Left renal cortex interstitium (tissue), 4 donors: ENCODE measurements at regions not wholly inside any gene's neighbourhood (a gene's known extent, or its start where the extent isn't known, plus 50 kb on each side); places are given as distances from the start of the nearest gene placed in this dataset.
A peak's percentile ranks its signal among the peaks of the same experiment; 100 is the strongest.
"Not testable (repeated sequence)": the region's sequence is repeated elsewhere in the genome, so short reads cannot be mapped to it uniquely, and the experiment has no call there.

ENCODE experiments used
- DNase-seq, 4 donors: peaks; one replicate each; pipeline ENCODE4 v3.0.0-alpha.2; 2013; ENCODE audit warnings: low read depth in 4 of 4, low spot score in 2 of 4, missing footprints in 1 of 4

DNA sequence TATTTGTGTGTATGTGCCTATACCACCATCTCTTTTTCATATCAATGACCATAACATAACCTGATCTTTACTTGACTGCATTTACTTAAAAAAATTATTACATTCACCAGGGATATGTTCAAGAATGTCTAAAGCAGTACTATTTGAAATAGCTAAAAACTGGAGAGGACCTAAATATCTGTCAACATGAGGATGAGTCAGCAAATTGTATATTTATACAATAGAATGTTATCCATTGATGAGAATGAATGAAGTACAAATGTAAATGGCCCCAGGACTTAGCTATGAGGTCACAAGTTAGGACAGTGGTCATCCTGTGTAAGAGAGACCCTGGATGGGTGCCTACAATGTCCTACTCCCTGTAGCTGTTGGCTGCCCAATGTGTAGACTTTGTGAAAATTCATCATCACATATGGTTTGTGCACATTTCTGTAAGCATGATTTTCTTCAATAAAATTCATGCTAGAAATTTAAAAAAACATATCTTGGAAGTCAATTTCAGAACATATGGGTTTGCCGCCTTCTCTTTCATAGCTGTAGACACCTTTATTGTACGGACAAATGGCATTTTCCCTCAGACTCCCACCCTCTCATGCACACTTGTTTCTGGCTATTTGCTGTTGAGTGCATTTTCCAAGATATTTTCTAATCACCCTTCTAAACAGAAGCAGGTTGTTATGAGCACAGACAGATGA lies 202.4 kb downstream of the CDH26 start:
- no peak for DNase-seq

DNA sequence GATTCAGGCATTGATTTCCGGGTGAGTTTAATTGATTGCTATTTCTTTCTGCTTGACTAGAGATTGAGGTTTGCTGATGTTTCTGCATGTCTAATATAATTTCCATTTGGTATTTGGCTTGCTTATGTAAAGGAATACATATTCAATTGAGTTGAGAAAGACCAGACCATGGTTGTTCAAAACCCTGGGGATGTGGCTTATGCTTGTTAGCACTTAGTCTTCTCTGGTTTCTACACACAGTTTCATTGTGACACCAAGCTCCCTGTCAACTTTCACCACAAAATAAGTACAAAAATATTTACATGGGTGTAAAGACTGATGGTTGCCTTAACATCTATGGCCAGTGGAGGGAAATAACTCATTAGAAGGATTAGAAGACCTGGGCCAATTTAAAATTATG lies 209.6 kb downstream of the CDH26 start:
- DNase-seq, result no peak

DNA sequence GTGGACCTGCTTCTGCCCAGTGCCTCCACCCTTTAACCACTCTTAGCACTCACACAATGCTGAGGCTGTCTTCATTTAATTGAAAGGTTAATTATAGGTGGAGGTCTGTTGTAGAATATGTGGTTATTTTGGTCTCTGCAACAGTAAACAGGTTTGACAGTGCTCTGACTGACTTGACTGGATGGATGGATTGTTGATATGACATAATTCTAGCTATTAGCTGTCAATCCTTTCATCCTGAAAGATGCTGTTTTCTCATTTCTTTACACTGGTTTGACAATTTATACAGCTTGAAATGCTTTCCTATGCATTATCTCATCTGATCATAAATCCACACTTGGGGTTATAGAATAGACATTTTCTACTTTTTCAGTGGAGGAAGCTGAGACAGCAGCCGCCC lies 210.7 kb downstream of the CDH26 start:
- no peak for DNase-seq

DNA sequence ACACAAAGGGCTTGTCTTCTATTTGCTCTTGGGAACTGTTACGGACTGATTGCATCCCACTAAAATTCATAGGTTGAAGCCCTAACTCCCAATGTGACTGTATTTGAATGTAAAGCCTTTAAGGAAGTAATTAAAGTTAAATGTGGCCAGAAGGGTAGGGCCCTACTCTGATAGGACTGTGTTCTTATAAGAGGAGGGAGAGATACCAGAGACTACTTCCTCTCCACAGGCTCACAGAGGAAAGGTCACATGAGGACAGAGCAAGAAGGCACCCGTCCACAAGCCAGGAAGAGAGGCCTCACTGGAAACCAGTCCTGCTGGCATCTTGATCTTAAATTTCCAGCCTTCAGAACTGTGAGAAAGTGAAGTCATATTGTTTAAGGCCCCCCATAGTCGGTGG lies 211.9 kb downstream of the CDH26 start:
- DNase-seq, result no peak

DNA sequence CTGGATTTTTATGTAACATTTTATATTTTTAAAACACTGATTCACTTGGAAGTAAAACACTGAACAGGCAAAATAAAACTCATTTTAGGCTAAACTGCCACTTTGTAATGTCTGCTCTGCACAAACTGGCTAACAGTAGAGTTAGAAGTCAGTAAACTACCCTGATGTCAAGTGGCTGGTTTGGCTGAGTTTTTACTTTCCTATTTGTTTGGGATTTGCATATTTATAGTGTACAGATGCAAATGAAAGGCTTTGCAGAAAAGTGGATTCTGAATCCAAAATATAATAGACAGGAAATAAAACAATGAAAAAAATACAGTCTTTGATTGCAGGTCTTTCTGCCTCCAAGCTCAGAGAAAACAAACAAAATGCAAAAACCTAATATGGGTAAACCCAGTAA lies 213.1 kb downstream of the CDH26 start:
- DNase-seq, result no peak

DNA sequence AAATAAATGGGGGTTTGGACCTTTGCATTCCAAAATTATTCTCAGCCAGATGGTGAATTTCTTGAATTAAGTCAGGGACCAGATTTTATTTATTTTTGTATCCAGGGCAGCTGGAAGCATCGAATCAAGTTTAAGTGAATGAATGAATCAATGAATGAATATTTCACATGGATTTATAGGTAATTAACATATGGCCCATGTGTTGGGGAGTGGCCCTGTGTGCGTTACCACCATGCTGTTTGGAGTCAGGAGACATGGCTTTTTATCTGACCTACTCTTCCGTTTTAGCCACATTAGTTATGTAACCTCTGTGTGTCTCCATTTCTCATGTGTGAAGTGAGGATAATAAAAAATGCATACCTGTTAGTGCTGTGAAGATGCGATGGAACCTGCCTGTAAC lies 213.5 kb downstream of the CDH26 start:
- DNase-seq, result no peak

DNA sequence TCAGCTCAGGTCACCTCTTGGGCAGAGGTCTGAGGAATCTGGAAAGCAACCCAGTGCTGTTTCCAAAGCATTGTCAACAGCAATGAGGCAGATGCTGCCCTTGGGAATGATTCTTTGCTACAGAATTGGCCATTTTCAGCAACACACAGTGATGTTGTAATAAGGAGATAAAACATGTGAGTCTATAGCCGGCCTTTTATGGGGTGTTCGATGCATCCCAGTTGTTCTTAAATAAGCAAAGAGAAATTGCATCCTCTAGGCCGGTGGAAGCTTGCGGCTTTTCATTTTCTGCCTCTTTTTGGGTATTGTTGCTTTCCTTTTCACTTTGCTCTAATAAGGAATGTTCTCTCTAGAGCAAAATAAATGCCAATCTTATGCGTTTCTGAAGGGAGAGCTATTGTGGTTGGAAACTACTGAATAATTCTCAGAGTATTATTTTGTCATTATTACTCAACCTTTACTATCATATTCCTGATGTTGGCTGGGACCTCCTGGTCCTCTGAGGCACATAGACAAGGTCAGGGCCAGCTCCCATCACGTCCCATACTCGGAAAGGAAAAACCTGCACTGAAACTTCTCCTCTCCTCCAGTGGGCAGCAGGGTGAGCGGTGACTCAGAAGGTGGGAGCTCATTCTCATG lies 214.2 kb downstream of the CDH26 start:
- DNase-seq, result no peak

DNA sequence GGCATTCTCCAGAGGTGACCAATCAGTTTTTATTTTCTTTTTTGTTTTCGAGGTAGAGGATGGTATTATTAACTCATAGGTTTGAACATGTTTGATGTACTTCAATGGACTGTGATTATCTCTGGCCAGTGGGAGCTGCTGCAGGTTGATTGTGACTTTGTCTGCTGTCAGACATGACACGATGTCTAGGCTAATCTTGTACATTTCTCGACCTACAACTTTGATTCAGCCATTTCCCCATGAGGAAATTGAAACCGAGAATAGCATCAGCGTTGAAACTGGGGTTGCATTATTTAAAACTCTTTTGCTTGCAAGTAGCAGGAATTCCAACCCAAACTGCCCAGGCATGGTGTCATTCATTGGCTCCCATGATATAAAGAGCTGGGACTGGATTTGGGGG lies 218.9 kb downstream of the CDH26 start:
- DNase-seq, result no peak

DNA sequence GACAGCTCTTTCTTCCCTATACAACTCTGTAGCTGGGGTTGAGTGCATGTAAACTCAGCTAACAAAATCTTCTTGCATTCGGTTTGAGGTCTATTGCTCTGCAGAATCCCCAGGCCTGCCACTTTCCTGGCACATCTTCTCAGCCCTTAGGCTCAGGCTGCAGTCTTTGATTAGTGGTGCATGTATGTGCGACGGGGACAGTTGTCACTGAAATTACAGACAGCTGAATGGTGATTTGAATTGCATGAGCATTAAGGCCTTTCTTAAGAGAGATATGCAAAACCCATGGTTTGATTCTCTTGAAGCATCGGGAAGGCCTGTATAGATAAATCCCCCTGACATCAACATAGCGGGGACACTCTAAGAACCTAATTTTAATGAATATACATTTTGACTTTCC lies 222.8 kb downstream of the CDH26 start:
- no peak for DNase-seq

DNA sequence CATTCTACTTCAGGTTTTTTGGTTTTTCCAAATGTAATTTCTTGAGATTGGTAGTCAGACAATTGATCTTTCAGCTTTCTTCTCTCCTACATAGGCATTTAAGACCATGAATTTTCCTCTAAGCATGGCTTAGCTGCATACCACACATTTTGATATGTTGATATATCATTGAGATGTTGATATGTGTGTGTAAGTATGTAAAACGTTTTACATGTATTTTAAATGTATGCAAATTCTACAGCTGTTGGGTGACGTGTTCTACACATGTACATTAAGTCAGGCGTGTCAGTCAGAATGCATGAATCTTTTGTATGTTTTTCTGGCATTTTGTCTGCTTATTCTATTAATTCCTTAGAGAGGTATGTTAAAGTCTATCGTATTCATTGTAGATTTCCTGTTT lies 228.2 kb downstream of the CDH26 start:
- no peak for DNase-seq

DNA sequence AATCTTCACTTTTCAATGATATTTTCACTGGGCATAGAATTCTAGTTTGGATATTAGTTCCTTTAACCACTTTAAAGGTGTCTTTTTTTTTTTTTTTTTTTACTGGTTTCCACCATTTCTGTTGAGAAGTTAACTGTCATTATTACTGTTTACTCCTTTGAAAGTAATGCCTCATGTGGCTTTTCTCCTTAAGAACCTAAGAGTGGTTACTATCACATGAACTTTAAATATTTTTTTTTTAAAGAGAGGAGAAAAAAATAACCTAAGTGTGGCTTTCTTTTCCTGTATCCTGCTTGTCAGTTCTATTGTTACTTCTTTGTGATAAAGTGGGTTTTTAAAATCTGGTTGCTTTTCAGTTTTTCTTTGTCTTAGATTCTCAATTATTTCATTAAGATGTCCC lies 229.5 kb downstream of the CDH26 start:
- no peak for DNase-seq

DNA sequence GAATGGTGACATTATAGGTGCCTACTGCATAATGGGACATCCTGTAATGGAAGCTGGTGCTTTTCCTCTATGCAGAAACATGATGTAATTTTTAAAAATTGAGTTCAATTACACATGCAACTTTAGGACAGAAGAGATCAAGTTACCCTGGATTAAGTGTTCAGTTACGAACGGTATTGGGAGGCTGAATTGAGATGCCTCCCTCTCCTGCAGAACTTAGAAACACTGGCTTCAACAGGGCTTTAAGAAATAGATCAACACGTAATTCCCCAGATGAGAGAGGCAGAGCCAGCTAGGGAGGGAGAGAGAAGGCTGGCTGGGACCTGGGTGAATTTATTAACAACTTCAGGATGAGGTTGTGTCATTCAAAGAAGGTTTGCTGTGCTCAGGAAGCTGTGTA lies 232.8 kb downstream of the CDH26 start:
- DNase-seq, result no peak

DNA sequence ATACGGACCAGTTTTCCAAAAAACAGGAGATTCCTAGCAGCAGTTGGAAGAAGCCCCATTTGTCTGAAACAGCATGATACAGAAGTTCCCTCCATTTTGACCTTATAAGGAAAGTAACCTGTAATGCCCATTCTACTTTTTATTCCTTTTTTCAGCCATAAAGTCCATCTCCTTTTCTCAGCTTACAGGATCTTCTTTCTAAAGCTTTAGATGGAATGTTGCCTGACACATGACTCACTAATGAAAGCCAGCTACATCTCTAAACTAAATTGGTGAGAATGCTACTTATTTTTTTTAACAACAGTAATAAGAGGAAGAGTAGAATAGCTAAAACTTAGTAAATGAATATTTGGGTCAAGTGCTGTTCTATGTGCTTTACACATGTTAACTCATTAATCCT lies 234.1 kb downstream of the CDH26 start:
- DNase-seq, result no peak

DNA sequence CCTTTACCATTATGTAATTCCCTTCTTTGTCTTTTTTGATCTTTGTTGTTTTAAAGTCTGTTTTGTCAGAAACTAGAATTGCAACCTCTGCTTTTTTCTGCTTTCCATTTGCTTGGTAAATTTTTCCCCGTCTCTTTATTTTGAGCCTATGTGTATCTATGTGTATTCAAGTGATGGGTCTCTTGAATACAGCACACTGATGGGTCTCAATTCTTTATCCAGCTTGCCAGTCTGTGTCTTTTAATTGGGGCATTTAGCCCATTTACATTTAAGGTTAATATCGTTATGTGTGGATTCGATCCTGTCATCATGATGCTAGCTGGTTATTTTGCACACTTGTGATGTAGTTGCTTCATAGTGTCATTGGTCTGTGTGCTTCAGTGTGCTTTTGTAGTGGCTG lies 240.9 kb downstream of the CDH26 start:
- not testable (repeated sequence) for DNase-seq

DNA sequence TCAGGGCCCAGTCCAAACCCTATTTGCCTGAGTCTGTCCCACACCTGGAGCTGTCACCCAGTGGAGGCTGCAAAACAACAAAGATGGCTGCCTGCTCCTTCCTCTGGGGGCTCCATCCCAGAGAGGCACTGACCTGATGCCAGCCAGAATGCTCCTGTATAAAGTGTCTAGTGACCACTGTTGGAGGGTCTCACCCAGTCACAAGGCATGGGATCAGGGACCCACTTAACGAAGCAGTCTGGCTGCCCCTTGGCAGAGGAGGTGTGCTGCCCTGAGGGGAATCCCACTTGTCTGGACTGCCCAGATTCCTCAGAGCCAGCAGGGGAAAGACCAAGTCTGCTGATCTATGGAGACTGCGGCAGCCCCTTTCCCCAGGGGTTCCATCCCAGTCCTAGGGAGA lies 241.6 kb downstream of the CDH26 start:
- no peak for DNase-seq

DNA sequence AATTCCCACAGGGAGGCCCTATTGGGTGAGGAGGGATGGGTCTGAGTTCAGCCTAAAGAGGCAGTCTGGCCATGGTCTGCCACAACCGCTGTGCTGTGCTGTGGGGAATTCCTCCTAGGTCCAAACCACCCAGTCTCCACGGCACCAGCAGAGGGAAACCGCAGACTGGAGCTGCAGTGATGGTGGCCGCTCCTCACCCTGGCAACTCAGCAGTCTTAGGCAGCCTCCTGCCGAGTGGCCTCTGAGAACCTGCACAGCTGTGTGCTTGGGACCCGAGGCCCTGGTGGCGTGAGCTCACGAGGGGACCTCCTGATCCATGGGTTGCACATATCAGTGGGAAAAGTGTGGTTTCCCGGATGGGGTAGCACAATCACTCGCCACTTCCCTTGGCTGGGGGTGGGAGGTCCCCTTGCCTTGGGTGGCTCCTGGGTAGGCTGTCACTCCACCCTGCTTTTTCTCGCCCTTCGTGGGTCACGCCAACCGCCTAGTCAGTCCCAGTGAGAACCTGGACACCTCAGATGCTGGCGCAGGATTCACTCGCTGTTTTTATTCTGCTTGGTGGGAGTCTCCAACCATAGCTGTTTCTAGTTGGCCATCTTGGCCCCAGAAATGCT lies 242.2 kb downstream of the CDH26 start:
- no peak for DNase-seq

DNA sequence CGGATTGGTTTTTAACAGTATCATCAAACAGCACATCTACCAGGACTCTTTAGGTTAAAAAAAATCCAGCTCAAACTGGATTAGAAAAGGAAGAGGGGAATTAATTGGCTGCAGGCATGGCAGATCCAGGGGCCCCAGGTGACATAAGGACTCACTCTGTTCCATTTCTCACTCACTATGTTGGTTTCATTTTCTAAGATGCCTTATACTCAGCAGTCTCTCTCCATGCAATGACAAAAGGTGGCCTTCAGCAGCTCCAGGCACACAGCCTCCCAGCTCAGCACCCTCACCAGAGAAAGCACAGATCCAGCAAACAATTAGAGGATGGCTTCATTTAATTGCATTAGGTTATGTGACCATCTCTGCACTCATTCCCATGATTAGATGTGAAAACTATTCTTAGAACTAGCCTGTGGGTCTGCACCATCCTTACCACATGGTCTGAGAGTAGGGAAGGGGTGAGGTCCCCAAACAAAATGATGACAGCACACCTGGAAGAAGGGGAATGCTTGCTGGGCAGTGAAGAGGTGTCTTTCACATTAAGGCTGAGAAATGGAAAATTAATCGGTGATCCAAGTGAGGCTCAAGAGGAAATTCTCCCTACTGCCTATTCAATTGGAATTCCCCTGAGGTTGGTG lies 243.1 kb downstream of the CDH26 start:
- DNase-seq, result no peak

DNA sequence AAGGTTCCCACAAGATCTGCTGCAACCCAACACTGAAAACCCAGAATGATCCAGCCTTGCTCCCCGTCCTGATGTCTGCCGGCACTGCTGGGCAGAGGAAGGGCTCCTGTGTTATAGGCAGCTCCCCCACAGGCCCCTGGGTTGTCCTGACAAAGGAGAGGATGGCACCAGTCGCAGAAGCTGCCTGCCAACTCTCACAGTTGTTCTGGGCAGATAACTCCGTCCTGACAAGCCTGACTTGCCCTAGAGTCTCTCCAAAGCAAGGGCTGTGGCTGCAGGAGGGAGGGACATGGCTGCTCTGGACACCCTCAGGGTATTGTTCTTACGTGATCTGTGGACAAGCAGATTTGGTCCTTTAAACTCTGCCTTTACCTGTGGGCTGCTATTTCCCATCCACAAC lies 243.8 kb downstream of the CDH26 start:
- no peak for DNase-seq

DNA sequence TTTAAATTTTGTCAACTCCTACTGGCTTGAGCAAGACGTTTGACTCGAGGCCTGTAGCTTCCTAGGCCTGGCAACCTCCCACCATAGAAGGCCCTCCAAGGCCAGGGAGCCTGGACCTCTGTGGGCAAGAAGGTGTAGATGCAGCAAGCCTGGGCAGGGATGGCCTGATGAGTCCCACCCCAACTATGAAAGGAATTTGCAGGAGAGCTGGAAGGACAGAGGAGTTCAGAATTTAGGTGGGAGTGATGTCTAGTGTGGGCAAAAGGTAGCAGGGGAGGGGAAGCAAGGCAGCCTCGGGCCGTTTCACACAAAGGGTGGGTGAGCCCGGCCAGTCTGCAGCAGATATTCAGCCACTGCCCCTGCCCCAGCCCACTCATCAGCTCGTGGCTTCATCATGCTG lies 245.2 kb downstream of the CDH26 start:
- no peak for DNase-seq

DNA sequence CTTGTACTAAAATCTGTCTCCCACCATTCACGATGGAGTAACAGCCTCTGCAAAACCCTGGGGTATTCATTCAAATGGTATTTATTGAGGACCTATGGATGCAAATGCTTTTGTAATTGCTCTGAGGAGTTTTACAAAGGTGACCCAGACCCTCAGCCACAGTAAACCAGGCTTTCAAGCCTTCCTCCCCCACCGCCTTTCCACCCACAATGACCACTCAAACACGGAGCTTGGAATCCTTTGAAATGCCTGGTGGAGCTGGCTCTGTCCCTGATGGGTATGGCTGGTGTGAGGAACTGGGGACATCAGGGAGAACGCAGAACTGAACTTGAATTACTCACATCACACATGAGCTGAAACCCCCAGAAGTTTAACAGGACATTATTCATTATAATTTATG lies 246.4 kb downstream of the CDH26 start:
- no peak for DNase-seq

DNA sequence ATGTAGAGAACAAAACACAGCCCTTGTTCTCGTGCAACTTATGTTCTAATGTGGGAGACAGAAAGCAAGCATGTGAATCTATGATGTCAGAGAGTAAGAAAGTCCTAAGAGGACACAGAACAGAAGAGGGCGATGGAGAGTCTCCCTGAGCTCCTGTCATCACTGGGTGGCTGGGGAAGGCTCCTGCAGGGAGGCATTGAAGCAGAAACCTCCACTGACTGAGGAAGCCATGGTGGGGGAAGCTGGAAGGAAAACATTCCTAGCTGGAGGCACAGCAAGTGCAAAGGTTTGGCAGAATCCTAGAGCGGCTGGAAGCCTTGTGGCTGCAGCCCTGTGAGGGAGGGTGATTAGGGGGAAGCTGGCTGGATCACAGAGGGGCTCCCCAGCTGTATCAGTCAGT lies 248.0 kb downstream of the CDH26 start:
- DNase-seq, result peak in 1 of 4 donors; percentile 19

DNA sequence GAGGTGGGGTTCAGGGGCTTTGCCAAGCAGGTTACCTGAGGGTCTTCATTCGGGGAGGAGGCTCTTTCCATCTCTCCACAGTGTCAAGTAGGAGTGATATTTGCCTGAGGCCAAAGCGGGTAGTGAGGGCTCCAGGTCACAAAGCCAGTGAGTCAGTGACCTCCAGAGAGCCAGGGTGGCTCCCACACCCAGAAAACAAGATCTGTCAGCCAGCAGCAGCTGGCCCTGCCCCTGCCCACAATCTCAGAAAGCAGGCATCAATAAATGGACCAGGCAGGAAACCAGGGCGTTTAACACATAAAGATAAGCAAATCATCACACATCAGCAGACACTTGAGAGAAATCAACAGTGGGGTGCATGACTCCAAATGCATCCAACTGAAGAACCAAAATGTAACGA lies 250.8 kb downstream of the CDH26 start:
- no peak for DNase-seq
